GM19238 (cell line): ENCODE measurements at regions not wholly inside any gene's neighbourhood (a gene's known extent, or its start where the extent isn't known, plus 50 kb on each side); places are given as distances from the start of the nearest gene placed in this dataset.
"Not testable (repeated sequence)": the region's sequence is repeated elsewhere in the genome, so short reads cannot be mapped to it uniquely, and the experiment has no call there.

Experiments
- DNase-seq: peaks from one replicate; pipeline ENCODE4 v3.0.0; 2011; ENCODE audit warnings: low spot score; ENCODE audit not compliant: insufficient read length

DNA sequence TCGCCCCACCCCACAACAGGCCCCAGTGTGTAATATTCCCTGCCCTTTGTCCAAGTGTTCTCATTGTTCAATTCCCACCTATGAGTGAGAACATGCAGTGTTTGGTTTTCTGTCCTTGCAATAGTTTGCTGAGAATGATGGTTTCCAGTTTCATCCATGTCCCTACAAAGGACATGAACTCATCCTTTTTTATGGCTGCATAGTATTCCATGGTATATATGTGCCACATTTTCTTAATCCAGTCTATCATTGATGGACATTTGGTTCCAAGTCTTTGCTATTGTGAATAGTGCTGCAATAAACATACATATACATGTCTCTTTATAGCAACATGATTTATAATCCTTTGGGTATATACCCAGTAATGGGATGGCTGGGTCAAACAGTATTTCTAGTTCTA lies 132.7 kb downstream of the SNX10 start:
- not testable (repeated sequence) for DNase-seq

DNA sequence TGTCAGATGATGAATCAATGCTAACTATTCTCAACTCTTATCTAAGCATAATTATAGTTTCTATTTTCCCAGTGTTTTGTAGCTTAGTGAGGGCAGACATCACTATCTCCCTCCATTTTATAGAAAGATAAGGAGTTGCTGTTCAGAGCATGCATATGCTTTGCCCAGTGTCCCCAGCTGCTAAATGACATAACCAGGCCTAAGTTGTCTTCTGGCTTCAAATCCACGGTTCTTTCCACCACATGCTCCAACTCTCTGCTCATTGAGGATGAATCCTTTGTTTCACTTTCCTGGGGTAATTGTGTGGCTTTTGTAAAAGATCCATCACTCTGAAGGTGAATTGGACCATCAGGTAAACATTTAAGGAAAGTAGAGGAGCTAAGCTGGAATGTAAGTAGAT lies 134.0 kb downstream of the SNX10 start:
- no peak for DNase-seq

DNA sequence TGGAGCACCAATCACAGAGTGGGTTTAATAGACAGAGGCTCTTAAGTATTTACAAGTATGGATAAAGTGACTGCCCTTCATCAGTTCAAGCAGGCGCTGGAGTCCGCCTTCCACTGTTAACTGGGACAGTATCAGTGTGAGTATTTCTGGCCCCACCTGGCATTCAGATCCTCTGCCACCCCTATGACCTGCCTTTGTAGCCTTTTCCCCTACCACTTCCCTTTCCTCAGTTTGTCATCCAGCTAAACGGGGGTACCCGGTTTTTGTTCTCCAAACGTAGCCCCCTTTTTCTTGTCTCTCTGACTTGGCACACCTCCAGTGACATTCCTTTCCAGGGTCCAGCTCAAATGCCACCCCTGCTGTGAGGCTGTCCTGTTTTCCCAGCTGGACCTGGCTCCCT lies 134.4 kb downstream of the SNX10 start:
- DNase-seq = no peak

DNA sequence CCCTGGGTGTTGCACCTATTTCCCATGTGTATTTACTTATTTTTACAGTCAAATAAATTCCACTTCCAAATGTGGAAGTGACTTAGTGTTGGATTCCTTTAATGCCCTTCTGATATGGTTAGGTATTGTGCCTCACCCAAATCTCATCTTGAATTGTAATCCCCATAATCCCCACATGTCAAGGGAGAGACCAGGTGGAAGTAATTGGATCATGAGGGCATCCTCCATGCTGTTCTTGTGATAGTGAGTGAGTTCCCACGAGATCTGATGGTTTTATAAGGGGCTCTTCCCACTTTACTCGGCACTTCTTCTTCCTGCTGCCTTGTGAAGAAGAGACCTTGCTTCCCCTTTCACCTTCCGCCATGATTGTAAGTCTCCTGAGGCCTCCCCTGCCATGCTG lies 136.9 kb downstream of the SNX10 start:
- DNase-seq = no peak

DNA sequence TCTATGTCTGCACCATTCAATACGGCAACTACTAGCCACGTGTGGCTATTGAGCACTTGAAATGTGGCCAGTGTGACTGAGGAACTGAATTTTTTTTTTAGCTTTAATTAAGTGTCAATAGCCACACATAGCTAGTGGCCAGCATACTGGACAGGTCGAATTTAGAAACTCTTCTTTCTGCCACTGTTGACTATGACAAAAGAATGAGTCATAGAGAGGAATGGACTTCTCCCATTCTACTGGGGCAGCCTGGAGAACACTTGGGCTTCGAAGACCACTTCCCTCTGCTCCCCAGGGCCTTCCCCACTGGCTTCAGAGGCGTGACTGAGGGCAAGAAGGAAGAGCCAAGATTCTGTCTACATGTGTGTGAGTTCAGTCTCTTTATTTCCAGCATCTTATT lies 137.5 kb downstream of the SNX10 start:
- DNase-seq = no peak

DNA sequence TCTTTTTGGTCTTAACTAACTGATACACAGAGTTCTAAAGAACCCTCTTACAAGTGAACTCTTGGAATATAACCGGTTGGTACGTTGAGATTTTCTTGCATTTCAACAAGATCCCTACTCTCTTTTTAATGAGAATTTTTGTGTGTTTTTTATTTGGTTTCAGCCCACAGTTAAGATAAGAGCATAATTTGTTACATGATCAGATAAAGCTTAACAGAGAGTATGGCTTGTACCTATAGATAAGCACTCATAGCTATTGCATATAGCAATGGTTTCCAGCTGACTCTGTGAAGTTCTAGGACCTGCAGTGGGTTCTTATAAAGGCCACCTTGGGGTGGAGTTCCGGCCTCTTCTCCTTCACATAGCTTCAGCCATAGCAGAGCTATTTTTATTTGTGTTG lies 143.3 kb downstream of the SNX10 start:
- DNase-seq = no peak

DNA sequence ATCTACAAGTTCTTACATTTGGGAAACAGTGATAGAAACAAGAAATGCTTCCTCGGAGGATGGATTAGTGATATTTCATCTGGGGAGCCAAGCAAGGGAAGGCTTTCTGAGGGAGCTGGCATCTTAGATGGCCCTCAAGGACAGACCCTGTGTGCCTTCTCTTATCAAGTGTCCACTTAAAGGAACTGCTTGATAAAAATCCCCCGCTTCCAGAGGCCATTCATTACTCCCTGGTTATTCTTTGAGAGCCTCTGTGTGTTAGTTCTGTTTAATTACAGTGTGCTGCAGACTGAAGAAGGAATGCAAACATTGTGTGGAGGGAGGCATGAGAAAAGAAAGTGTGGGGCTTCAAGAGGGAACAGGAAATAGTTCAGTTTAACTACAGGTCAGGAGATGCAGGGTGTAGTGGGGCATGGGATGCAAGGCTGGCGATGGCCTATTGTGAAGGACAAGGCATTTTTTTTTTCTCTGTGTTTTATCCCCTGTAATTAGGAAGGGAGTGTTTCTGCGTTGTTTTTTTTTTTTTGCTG lies 145.4 kb downstream of the SNX10 start:
- no peak for DNase-seq

DNA sequence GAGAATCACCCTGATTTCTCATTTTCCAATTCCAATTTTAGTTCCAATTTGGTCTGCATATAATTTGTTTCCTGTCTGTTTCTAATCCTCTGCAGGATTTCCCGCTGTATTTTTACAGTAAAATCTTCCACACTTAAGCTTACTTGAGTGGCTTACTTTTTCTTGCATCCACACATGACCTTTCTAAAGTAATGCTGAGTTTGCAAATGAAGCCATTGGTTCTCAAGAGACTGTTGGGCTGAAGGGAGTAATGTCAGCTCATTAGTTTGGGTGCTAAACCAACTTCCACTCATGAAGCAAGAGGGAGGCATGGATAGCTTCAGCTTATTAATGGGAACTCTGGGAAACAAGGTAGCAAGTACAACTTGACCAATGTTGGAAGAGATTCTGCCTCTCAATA lies 146.4 kb downstream of the SNX10 start:
- no peak for DNase-seq

DNA sequence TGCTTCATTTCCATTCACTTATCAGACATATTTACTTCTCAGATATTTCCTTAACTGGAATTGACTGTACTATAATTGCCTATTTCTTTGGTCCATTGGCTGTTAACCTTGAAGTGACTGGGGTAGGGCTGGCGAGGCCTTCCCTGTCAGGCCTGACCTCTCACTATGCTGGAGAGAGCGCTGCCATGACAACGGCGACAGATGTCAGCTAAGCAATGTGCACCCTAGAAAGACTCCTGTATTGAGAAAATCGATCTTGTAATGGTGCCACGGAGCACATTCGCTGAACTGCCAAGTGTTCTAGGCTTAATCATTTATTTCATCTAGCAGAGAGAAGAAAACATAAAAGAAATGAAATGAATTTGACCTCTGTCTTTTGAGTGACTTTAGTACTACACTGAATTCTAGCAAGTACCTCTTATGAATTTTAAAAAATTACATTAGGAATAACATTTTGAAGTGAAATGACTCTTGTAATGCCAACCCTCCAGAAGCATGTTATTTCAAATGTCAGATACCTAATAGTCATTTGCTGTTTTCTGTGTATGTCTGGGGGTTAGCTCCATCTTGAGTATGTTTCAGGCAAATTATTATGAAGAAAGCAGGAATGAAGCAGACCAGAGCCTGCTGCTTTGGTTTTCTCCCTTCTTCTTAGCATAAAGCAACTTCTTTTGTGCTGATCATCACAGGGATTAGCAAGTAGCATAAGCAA lies 148.0 kb downstream of the SNX10 start:
- DNase-seq = no peak

DNA sequence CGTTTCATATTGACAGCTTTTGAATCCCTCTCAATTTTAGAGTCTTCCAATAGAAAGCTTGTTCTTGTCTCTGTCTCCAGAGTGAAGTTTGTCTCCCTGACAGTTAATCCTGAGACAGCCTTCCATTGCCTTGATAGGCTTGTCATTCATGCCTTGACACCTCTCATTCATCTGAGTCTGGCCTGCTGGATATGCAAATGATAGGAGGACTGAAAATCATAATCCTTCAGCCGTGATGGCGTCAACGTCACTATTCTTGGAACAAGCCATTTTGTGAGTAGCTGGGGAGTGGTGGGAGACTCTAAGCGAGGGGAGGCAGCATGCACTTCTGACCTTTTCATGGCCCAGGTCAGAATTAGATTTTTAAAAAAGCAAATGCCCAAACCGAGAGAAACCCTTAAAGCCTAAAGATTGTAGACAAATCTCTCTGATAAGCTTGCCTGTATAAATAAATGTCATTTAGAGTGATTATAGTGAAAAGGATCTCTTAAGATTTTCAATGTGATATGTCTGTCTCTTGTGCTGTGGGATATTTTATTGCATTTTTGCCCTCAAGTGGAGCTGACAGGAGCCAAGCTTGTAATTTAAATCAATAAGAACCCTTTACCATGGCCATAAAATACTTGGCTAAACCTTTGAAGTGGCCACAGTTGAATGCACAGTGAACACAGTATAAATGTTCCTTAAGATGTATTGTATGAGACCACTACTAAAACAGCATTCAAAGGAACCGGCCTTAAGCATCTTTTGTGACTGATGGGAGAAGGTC lies 148.8 kb downstream of the SNX10 start:
- no peak for DNase-seq

DNA sequence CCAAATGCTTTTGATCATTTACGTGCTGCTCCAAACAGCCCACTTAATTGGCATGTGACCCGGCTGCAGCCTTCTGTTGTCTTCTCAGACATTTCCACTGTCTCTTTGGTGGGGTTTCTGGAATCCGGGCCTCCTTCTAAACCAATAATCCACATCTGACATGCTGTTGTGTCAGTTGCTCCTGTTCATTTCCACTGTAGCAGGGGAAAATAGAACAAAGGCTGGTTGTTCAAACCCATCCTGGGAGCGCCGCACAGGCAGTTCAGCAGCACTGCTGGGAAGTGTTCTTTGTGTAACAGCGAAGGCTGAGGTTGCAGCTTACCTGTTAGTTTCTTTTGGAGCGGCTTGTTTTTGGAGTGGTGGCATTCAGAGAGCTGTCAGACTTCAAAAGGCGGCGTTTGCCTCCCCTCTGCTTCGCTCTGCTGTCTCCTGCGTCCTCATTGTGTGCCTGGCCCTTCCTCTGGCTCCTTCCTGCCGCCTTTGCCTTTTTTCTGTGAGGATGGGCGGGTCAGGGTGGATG lies 149.4 kb downstream of the SNX10 start:
- no peak for DNase-seq

DNA sequence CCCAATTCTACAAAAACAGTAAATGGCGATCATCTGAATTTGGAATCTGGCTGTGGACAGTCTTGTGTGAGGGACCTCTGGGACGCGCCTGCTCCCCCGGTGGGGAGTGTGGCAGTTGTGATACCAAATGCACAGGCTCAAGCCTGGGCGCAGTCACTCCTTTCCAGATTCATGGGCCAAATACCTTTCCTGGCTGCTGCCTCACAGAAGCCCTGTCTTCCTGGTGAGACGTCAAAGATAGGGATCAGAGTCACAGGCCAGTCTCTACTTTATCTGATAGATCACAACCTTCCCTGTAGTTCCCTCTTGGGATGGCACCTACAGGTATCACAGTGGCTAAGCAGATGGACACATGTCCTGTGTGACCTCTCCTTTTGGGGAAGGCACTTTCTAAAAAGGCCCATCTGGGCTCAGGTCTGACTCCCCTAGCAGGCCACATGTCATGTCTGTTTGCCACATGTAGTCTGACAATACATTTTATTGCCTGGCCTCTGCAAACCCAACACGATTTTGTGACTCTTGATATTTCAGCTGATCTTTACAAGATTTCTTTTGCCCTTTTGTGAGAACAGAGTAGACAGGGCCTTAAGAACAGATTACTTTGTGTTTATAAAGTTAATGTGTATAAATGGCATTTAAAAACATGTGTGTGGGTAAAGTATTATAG lies 150.1 kb downstream of the SNX10 start:
- DNase-seq = no peak

DNA sequence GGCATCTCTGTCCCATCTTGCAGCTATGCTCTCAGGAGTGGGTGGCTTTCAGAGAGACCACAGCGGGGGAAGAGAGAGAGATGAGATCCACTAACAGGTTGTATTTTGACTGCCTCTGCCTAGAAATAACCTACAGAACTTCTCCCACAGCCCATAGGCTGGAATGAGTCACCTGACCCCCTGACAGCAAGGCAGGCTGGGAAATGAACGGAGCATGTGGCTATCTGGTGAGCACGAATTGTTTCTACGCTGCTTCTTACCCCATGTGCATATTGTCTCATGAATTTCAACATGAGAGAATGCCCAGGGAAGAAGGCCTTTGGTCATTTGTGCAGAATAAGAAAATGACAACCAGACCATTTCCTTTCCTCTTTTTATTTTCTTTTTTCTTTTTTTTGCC lies 151.3 kb downstream of the SNX10 start:
- no peak for DNase-seq

DNA sequence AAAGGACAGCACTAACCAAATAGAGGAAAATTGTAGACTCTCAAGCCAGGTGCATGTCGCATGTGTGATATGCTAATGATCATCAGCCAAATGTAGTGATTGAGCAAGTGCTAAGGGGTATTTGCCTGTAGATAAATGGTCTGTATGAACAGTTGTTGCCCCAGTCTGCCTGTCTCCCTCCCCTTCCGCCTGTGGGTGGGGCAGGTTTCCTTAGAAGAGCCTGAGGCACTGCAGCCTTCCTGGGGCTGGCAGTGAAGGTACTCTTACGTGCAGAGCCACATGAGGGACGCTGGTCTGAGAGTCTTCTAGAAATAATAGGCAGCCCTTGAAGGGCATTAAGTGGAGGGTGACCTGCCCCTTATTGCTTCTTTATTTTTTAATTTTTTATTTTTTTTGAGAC lies 152.1 kb downstream of the SNX10 start:
- no peak for DNase-seq

DNA sequence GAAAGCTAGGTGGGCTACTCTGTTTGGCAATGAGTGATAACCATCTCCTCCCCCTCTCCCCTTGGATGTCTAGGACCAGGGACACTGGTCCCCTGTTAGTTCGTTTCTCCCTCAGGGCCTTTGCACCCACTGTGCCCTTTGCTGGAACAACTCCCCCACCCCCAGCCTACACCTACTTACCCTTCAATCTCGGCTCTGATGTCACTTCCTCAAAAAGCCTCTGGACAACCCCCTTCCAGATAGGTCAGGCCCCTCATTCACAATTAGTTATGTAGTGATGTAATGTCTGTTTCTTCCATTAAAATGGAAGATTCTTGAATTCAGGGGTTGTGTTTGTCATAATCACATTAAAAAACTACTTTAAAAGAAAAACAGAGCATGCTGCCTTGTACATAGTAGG lies 152.9 kb downstream of the SNX10 start:
- no peak for DNase-seq

DNA sequence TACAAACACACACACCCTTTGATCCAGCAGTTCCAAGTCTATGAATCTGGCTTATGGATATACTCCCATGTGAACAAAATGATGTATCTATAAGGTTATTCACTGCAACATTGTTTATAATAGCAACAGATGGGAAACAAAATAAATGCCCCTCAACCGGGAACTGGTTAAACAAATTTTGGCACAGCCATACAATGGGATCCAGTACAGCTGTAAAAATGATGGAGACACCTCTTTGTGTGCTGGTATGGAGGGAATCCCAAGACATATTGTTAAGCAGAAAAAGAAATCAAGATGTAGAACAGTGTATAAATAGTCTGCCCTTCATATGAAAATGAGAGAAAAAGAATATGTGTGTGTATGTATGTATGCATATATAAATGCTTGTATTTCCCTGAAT lies 155.5 kb downstream of the SNX10 start:
- DNase-seq = no peak

DNA sequence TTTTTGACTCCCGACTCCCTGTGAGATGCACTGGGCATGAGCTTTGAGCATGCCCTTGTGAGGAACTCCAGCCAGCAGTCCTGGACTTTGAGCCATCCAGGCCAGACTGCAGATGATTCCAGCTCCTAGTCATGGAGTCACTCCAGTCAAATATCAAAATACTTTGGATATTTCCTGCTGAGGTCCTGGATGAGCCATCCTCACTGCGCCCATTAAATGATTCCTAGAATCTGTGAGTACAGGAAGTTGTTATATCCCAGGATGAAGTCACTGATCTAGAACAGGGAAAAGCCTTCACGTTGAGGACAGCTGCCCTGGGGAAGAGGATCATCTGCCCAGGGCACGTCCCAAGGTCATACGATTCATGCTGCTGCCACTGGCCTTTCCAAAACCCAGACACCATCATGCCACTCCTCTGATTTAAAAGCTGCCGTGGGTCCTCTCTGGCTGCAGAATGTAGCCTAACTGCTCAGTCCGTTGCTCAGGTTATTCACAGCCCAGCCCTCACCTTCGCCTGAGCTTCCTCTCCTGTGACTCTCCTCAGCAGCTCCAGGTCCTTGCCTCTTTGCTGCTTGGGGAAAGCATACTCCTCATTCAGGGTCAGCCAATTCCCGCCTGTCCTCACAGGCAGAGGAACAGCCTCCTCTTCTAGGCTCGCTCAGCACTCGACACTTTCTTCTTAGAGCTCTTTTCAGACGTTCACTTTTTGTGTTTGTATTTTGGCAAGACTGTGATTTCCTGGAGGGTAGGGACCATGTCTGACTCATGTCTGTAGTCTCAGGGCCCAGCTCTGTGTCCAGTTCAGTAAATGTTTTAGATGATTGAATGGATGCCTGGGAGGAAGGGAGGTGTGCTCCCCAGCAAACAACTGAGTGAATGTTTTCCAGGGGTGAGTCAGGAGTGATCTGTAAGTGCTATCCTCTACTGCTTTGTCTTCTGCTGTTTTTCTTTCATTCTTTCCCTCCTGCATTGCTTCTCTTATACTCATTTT lies 157.8 kb downstream of the SNX10 start:
- no peak for DNase-seq

DNA sequence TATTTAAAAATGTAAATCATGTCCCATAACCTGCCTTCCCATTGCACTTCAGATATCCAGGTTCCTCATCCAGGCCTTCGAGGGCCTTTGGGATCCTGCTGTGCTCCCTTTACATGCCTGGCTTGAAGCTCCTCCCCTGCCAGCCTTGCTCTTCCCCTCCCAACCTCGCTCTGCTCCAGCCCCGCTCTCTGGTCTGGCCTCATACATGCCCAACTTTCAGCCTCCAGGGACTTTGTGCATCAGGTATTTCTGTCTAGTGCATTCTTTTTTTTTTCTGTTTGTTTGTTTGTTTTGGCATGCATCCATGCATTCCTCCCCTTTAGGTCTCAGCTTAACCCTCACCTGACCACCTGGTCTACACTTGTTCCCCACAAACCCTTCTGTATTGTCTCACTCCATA lies 160.3 kb downstream of the SNX10 start:
- no peak for DNase-seq

DNA sequence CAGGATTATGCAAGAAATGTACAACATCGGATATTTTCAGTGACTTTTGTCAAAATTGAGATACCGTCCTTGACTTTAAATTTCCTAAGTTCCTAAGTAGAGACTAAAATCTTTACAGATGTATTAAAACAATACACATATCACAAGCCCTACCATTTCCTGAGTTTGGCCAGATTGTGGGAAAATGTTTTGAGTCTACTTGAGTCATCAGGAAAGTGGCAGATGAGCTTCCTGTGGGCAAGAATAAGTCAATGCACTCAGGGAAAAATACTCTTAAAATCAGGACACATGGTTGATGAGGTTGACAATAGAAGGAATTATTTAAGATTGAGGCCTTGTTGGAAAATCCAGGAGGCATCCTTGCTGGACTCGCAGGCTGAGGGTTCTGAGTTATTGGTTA lies 162.5 kb downstream of the SNX10 start:
- DNase-seq = no peak

DNA sequence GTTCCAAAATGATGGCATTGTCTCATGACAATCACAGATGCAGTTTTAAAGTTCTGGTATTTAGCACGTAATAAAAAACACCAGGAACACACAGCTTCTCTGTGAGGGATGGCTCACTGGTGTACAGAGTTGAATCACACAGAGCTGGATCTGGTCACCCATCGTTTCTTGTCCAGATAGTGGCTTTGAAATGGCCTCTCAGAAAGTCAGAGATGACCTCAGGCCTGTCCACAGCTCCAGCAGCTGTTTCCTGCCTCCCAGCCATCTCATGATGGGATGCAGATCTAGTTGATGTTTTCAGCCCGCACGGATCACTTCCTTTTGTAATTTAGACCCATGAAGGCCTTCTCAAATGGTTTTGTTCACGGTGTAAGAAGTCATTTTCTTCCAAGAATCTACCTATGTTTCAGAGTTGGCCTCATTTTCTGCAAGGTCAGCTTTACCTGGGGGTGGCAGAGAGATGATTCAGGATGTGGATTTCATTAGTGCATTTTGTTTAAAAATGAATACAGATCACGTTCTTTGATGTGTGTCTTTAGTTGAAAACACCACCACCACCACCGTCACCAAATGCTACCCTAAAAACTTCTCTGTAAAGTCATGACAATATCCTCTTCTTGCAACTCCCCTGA lies 166.2 kb downstream of the SNX10 start:
- no peak for DNase-seq
